Neuronal stem cell (in vitro differentiated cells): ENCODE measurements at regions not wholly inside any gene's neighbourhood (a gene's known extent, or its start where the extent isn't known, plus 50 kb on each side); places are given as distances from the start of the nearest gene placed in this dataset.

Source experiments
- DNase-seq: peaks from one replicate; pipeline ENCODE4 v3.0.0-alpha.2; 2013; ENCODE audit warnings: low spot score
- H2AFZ ChIP-seq: one replicate; pipeline ENCODE4 v1.6.1; 2013; ENCODE audit warnings: mild to moderate bottlenecking, low read length, inconsistent platforms
- H2AK5ac ChIP-seq: 2 replicates; pipeline ENCODE4 v1.6.1; 2013; ENCODE audit warnings: low read depth, mild to moderate bottlenecking, inconsistent platforms, low read length, moderate library complexity, mixed read lengths
- H2BK120ac ChIP-seq: 2 replicates; pipeline ENCODE4 v1.6.1; 2013; ENCODE audit warnings: low read depth, mild to moderate bottlenecking, inconsistent platforms, low read length, moderate library complexity, mixed read lengths
- H2BK12ac ChIP-seq: one replicate; pipeline ENCODE4 v1.6.1; 2013; ENCODE audit warnings: low read length, inconsistent platforms
- H2BK15ac ChIP-seq: 2 replicates; pipeline ENCODE4 v1.6.1; 2013; ENCODE audit warnings: mild to moderate bottlenecking, low read length, inconsistent platforms, mixed read lengths
- H2BK5ac ChIP-seq: one replicate; pipeline ENCODE4 v1.6.1; 2013; ENCODE audit warnings: inconsistent platforms, mild to moderate bottlenecking, low read length, moderate library complexity
- H3K14ac ChIP-seq: one replicate; pipeline ENCODE4 v1.6.1; 2013; ENCODE audit warnings: low read length, inconsistent platforms
- H3K18ac ChIP-seq: 2 replicates; pipeline ENCODE4 v1.6.1; 2013; ENCODE audit warnings: low read length, inconsistent platforms
- H3K23ac ChIP-seq: 2 replicates; pipeline ENCODE4 v1.6.1; 2013; ENCODE audit warnings: low read depth, mild to moderate bottlenecking, mixed read lengths, low read length, inconsistent platforms; ENCODE audit not compliant: poor library complexity
- H3K27ac ChIP-seq: replicated peaks from 3 replicates; pipeline ENCODE4 v1.5.1; 2013; ENCODE audit warnings: low read length, inconsistent platforms
- H3K27me3 ChIP-seq, 3 experiments: 2 replicates each; pipeline ENCODE4 v1.6.1; 2013; ENCODE audit warnings: low read length in 3 of 3, mild to moderate bottlenecking in 2 of 3, inconsistent platforms in 1 of 3, low read depth in 1 of 3, mixed read lengths in 1 of 3, moderate library complexity in 1 of 3; ENCODE audit not compliant: control insufficient read depth in 3 of 3, insufficient read depth in 3 of 3
- H3K36me3 ChIP-seq, 2 donors: replicated peaks in 1 of 2; 2 replicates each; pipeline ENCODE4 v1.6.1; 2013; ENCODE audit warnings: low read length in 2 of 2; ENCODE audit not compliant: control insufficient read depth in 2 of 2, insufficient read depth in 2 of 2
- H3K4ac ChIP-seq: 2 replicates; pipeline ENCODE4 v1.6.1; 2013; ENCODE audit warnings: inconsistent platforms, mild to moderate bottlenecking, low read length, moderate library complexity
- H3K4me1 ChIP-seq, 2 donors: 1 replicate in 1 of 2; 2 replicates in 1 of 2; pipeline ENCODE4 v1.6.1; 2013; ENCODE audit warnings: low read length in 2 of 2, low read depth in 1 of 2; ENCODE audit not compliant: control insufficient read depth in 2 of 2, insufficient read depth in 1 of 2
- H3K4me2 ChIP-seq: one replicate; pipeline ENCODE4 v1.6.1; 2013; ENCODE audit warnings: mild to moderate bottlenecking, low read length, inconsistent platforms; ENCODE audit not compliant: insufficient read depth, poor library complexity, severe bottlenecking
- H3K4me3 ChIP-seq, 2 donors: 2 replicates each; pipeline ENCODE4 v1.5.1; 2013; ENCODE audit warnings: low read length in 2 of 2, mild to moderate bottlenecking in 2 of 2, inconsistent platforms in 1 of 2, moderate library complexity in 1 of 2
- H3K79me1 ChIP-seq: one replicate; pipeline ENCODE4 v1.6.1; 2013; ENCODE audit warnings: low read depth, mild to moderate bottlenecking, inconsistent platforms, low read length, moderate library complexity
- H3K9ac ChIP-seq: one replicate; pipeline ENCODE4 v1.6.1; 2013; ENCODE audit warnings: mild to moderate bottlenecking, low read depth, low read length, inconsistent platforms; ENCODE audit not compliant: poor library complexity
- H3K9me3 ChIP-seq, 2 donors: replicated peaks in 1 of 2; 2 replicates each; pipeline versions ENCODE3 to v1.6.1; 2013; ENCODE audit warnings: low read length in 2 of 2, mild to moderate bottlenecking in 2 of 2, inconsistent platforms in 1 of 2, low read depth in 1 of 2, mixed read lengths in 1 of 2, moderate library complexity in 1 of 2; ENCODE audit not compliant: control insufficient read depth in 2 of 2, insufficient read depth in 1 of 2
- H4K8ac ChIP-seq: one replicate; pipeline ENCODE4 v1.6.1; 2013; ENCODE audit warnings: low read depth, mild to moderate bottlenecking, inconsistent platforms, low read length, moderate library complexity
- H4K91ac ChIP-seq: one replicate; pipeline ENCODE4 v1.6.1; 2013; ENCODE audit warnings: low read length, low read depth, mild to moderate bottlenecking, inconsistent platforms; ENCODE audit not compliant: poor library complexity
- WGBS, 2 donors: extraction: QIAGEN DNeasy Blood & Tissue Kit; methylation state at CpG; one replicate each; pipeline ENCODE4 v1.1.7; 2013; ENCODE audit warnings: missing lambda C conversion rate in 2 of 2, mixed read lengths in 1 of 2; ENCODE audit not compliant: insufficient read length in 2 of 2, insufficient replicate concordance in 1 of 2; ENCODE audit errors: extremely low coverage in 2 of 2; 5-methylcytosine and 5-hydroxymethylcytosine counted together

GRCh38 chr1:30295674-30296073, 427.7 kb downstream of the MATN1 start:
- no peak for DNase-seq
- Histone ChIP-seq H2AK5ac (no peak overlapping the region), H3K23ac (no peak overlapping the region), H2AFZ (no peak overlapping the region), H3K36me3 (no peaks in the 10 kb centered on the region), H3K9ac (no peak overlapping the region), H4K91ac (no peak overlapping the region), H3K27me3 (no peaks in the 10 kb centered on the region), H2BK5ac (no peak overlapping the region), H3K4me2 (no peak overlapping the region), H3K4me3 (no peak overlapping the region), H3K79me1 (no peaks in the 10 kb centered on the region), H4K8ac (no peak overlapping the region), H3K4me1 (no peaks in the 10 kb centered on the region), H2BK12ac (no peak overlapping the region), H2BK120ac (no peak overlapping the region), H3K9me3 (peaks cover 0 to 2% of the 10 kb centered on the region in 2 donors), H2BK15ac (no peak overlapping the region), H3K14ac (no peak overlapping the region), H3K27ac (no peak overlapping the region), H3K18ac (no peak overlapping the region), H3K4ac (no peak overlapping the region)
- no CpG with 5 or more reads among the region's 4 CpGs for WGBS, 2 donors

- H2BK5ac ChIP-seq: no peak overlapping the region
- H4K91ac ChIP-seq: no peak overlapping the region
- no peak overlapping the region for H2BK15ac ChIP-seq
- H3K79me1 ChIP-seq: no peaks in the 10 kb centered on the region
- no peak overlapping the region for H2AK5ac ChIP-seq
- H3K4me1 ChIP-seq: no peaks in the 10 kb centered on the region
- no peak overlapping the region for H3K9ac ChIP-seq
- H3K14ac ChIP-seq: no peak overlapping the region
- H3K36me3 ChIP-seq: no peaks in the 10 kb centered on the region
- WGBS, 2 donors: no CpG with 5 or more reads among the region's 2 CpGs
- no peaks in the 10 kb centered on the region for H3K27me3 ChIP-seq
- H2BK12ac ChIP-seq: no peak overlapping the region
- no peak overlapping the region for H2AFZ ChIP-seq
- peaks cover 0 to 2% of the 10 kb centered on the region in 2 donors for H3K9me3 ChIP-seq
- no peak overlapping the region for H3K18ac ChIP-seq
- H4K8ac ChIP-seq: no peak overlapping the region
- H3K4me3 ChIP-seq: no peak overlapping the region
- H3K27ac ChIP-seq: no peak overlapping the region
- no peak for DNase-seq
- H2BK120ac ChIP-seq: no peak overlapping the region
- H3K4ac ChIP-seq: no peak overlapping the region
- no peak overlapping the region for H3K4me2 ChIP-seq
- no peak overlapping the region for H3K23ac ChIP-seq
Measured at GRCh38 chr1:30295266-30295665, 428.1 kb downstream of the MATN1 start.

- Histone ChIP-seq H4K8ac (no peak overlapping the region), H2AFZ (no peak overlapping the region), H2BK120ac (no peak overlapping the region), H3K36me3 (no peaks in the 10 kb centered on the region), H3K27ac (no peak overlapping the region), H2BK15ac (no peak overlapping the region), H3K4ac (no peak overlapping the region), H2AK5ac (no peak overlapping the region), H3K9ac (no peak overlapping the region), H3K4me1 (no peaks in the 10 kb centered on the region), H3K4me3 (no peak overlapping the region), H3K14ac (no peak overlapping the region), H3K79me1 (no peaks in the 10 kb centered on the region), H2BK12ac (no peak overlapping the region), H4K91ac (no peak overlapping the region), H3K4me2 (no peak overlapping the region), H3K9me3 (peaks cover 0 to 2% of the 10 kb centered on the region in 2 donors), H3K27me3 (no peaks in the 10 kb centered on the region), H3K18ac (no peak overlapping the region), H3K23ac (no peak overlapping the region), H2BK5ac (no peak overlapping the region)
- WGBS, 2 donors: no CpG with 5 or more reads among the region's 1 CpG
- DNase-seq: no peak
Measured at GRCh38 chr1:30294508-30294907, 428.9 kb downstream of the MATN1 start.

- H3K18ac ChIP-seq: no peak overlapping the region
- no peak overlapping the region for H2AK5ac ChIP-seq
- WGBS, 2 donors: no CpG with 5 or more reads among the region's 3 CpGs
- no peak overlapping the region for H4K91ac ChIP-seq
- no peaks in the 10 kb centered on the region for H3K36me3 ChIP-seq
- no peak overlapping the region for H3K14ac ChIP-seq
- H2BK15ac ChIP-seq: no peak overlapping the region
- no peaks in the 10 kb centered on the region for H3K4me1 ChIP-seq
- H3K4me2 ChIP-seq: no peak overlapping the region
- no peak overlapping the region for H2BK12ac ChIP-seq
- no peak overlapping the region for H3K4me3 ChIP-seq
- H2BK5ac ChIP-seq: no peak overlapping the region
- H2AFZ ChIP-seq: no peak overlapping the region
- H3K9me3 ChIP-seq: peaks cover 0 to 2% of the 10 kb centered on the region in 2 donors
- no peak overlapping the region for H3K23ac ChIP-seq
- no peaks in the 10 kb centered on the region for H3K27me3 ChIP-seq
- no peak overlapping the region for H3K4ac ChIP-seq
- H3K27ac ChIP-seq: no peak overlapping the region
- no peaks in the 10 kb centered on the region for H3K79me1 ChIP-seq
- DNase-seq: no peak
- no peak overlapping the region for H2BK120ac ChIP-seq
- no peak overlapping the region for H4K8ac ChIP-seq
- H3K9ac ChIP-seq: no peak overlapping the region
Measured at GRCh38 chr1:30292451-30292850, 430.9 kb downstream of the MATN1 start.
